Neural cell (in vitro differentiated cells): ENCODE measurements at regions not wholly inside any gene's neighbourhood (a gene's known extent, or its start where the extent isn't known, plus 50 kb on each side); places are given as distances from the start of the nearest gene placed in this dataset.

ENCODE experiments used
- H2AFZ ChIP-seq: fragments of 200-600, 300-800 bp; sonication (generic), shearing (Covaris generic); 2 replicates; pipeline ENCODE4 v1.6.0; 2014; ENCODE audit warnings: low read depth, mild to moderate bottlenecking, antibody characterized with exemption, low read length, moderate library complexity
- H3F3A ChIP-seq: fragments of 200-600 bp; shearing (Covaris generic); 2 replicates; pipeline ENCODE4 v1.6.1; 2016; ENCODE audit warnings: mild to moderate bottlenecking, moderate library complexity, mixed read lengths, antibody characterized with exemption, low read length; ENCODE audit not compliant: insufficient read depth, poor library complexity, severe bottlenecking
- H3K27ac ChIP-seq: fragments of 200-600, 300-800 bp; sonication (generic), shearing (Covaris generic); 2 replicates; pipeline ENCODE4 v1.5.1; 2014; ENCODE audit warnings: mild to moderate bottlenecking, low read length, moderate library complexity
- H3K27me3 ChIP-seq: fragments of 300-800, 200-600 bp; sonication (generic), shearing (Covaris generic); 2 replicates; pipeline ENCODE4 v1.6.0; 2014; ENCODE audit warnings: mild to moderate bottlenecking, low read depth, low read length, moderate library complexity; ENCODE audit not compliant: insufficient read depth
- H3K36me3 ChIP-seq: fragments of 300-800, 200-600 bp; sonication (generic), shearing (Covaris generic); 2 replicates; pipeline ENCODE4 v1.5.1; 2014; ENCODE audit warnings: mild to moderate bottlenecking, antibody characterized with exemption, low read length, moderate library complexity; ENCODE audit not compliant: insufficient read depth
- H3K4me2 ChIP-seq: fragments of 300-800, 200-600 bp; sonication (generic), shearing (Covaris generic); 2 replicates; pipeline ENCODE4 v1.6.0; 2014; ENCODE audit warnings: mild to moderate bottlenecking, low read length
- H3K4me3 ChIP-seq: fragments of 300-800, 200-600 bp; sonication (generic), shearing (Covaris generic); 2 replicates; pipeline ENCODE4 v1.5.1; 2014; ENCODE audit warnings: mild to moderate bottlenecking, low read length, moderate library complexity
- H3K79me2 ChIP-seq: fragments of 200-600 bp; shearing (Covaris generic); replicated peaks from 2 replicates; pipeline ENCODE4 v1.6.0; 2014; ENCODE audit warnings: mild to moderate bottlenecking, low read length, moderate library complexity; ENCODE audit not compliant: insufficient read depth
- H3K9ac ChIP-seq: fragments of 300-800, 200-600 bp; sonication (generic), shearing (Covaris generic); 2 replicates; pipeline ENCODE4 v1.6.1; 2016; ENCODE audit warnings: mild to moderate bottlenecking, low read length, mixed read lengths
- H3K9me2 ChIP-seq: fragments of 200-600 bp; shearing (Covaris generic); 2 replicates; pipeline ENCODE4 v1.6.1; 2016; ENCODE audit warnings: mild to moderate bottlenecking, low read length, mixed read lengths; ENCODE audit not compliant: insufficient read depth
- H3K9me3 ChIP-seq: fragments of 200-600, 300-800 bp; sonication (generic), shearing (Covaris generic); 2 replicates; pipeline ENCODE4 v1.6.1; 2016; ENCODE audit warnings: mild to moderate bottlenecking, mixed run types, low read length, moderate library complexity, mixed read lengths
- H4K20me1 ChIP-seq: fragments of 200-600 bp; shearing (Covaris generic); 2 replicates; pipeline ENCODE4 v1.6.1; 2016; ENCODE audit warnings: mild to moderate bottlenecking, mixed run types; ENCODE audit not compliant: insufficient read depth
- CTCF ChIP-seq: fragments of 450-650 bp; IDR thresholded peaks from 2 replicates; pipeline ENCODE4 v1.5.1; 2014; ENCODE audit warnings: antibody characterized with exemption, mild to moderate bottlenecking, moderate library complexity; ENCODE audit not compliant: poor library complexity, severe bottlenecking
- EP300 ChIP-seq: fragments of 450-650 bp; conservative IDR thresholded peaks from 2 replicates; pipeline ENCODE4 v1.6.1; 2014; ENCODE audit warnings: antibody characterized with exemption, mild to moderate bottlenecking, moderate library complexity; ENCODE audit not compliant: poor library complexity, severe bottlenecking
- EZH2 ChIP-seq: fragments of 200-600, 300-800 bp; shearing (Covaris generic), sonication (generic); IDR thresholded peaks from 2 replicates; pipeline ENCODE4 v1.6.1; 2014; ENCODE audit warnings: antibody characterized with exemption, low read length, borderline replicate concordance, mild to moderate bottlenecking; ENCODE audit not compliant: insufficient read depth, poor library complexity, severe bottlenecking
- MXI1 ChIP-seq: fragments of 450-650 bp; conservative IDR thresholded peaks from 2 replicates; pipeline ENCODE4 v1.6.1; 2014; ENCODE audit warnings: antibody characterized with exemption, mild to moderate bottlenecking; ENCODE audit not compliant: poor library complexity, severe bottlenecking
- POLR2AphosphoS5 ChIP-seq: IDR thresholded peaks from 2 replicates; pipeline ENCODE4 v1.6.1; 2012
- RAD21 ChIP-seq: fragments of 450-650 bp; conservative IDR thresholded peaks from 2 replicates; pipeline ENCODE4 v1.6.1; 2014; ENCODE audit warnings: antibody characterized with exemption, mild to moderate bottlenecking, moderate library complexity
- REST ChIP-seq: IDR thresholded peaks from 2 replicates; pipeline ENCODE4 v1.6.1; 2012; ENCODE audit warnings: borderline replicate concordance
- SMC3 ChIP-seq: fragments of 450-650 bp; conservative IDR thresholded peaks from 2 replicates; pipeline ENCODE4 v1.6.1; 2014; ENCODE audit warnings: antibody characterized with exemption, mild to moderate bottlenecking, moderate library complexity; ENCODE audit not compliant: poor library complexity
- TAF1 ChIP-seq: IDR thresholded peaks from 2 replicates; pipeline ENCODE4 v1.6.1; 2012; ENCODE audit warnings: low read depth

GRCh38 chr12:77345336-77345735, 280.0 kb upstream of the E2F7 start:
- Histone ChIP-seq H3K27me3 (no peaks in the 10 kb centered on the region), H3F3A (no peaks in the 10 kb centered on the region), H3K79me2 (peaks cover 17% of the 10 kb centered on the region), H3K27ac (no peak overlapping the region), H2AFZ (no peak overlapping the region), H4K20me1 (peaks cover 4% of the 10 kb centered on the region), H3K4me2 (no peak overlapping the region), H3K9me2 (no peaks in the 10 kb centered on the region), H3K36me3 (no peaks in the 10 kb centered on the region), H3K9me3 (no peaks in the 10 kb centered on the region), H3K4me3 (no peak overlapping the region), H3K9ac (no peak overlapping the region)
- no peak for TF ChIP-seq REST

GRCh38 chr12:77344651-77345050, 279.3 kb upstream of the E2F7 start:
- Histone ChIP-seq H2AFZ (no peak overlapping the region), H3K36me3 (no peaks in the 10 kb centered on the region), H3K79me2 (peaks cover 21% of the 10 kb centered on the region), H3K9me2 (no peaks in the 10 kb centered on the region), H3K9me3 (no peaks in the 10 kb centered on the region), H3K9ac (no peak overlapping the region), H3K27ac (no peak overlapping the region), H3K27me3 (no peaks in the 10 kb centered on the region), H3K4me3 (no peak overlapping the region), H4K20me1 (peaks cover 4% of the 10 kb centered on the region), H3F3A (no peaks in the 10 kb centered on the region), H3K4me2 (no peak overlapping the region)
- no peak for TF ChIP-seq SMC3
- no peak for TF ChIP-seq TAF1
- no peak for TF ChIP-seq RAD21

- Histone ChIP-seq H3K4me3 (no peak overlapping the region), H3F3A (no peaks in the 10 kb centered on the region), H3K9me3 (no peaks in the 10 kb centered on the region), H3K27ac (no peak overlapping the region), H2AFZ (no peak overlapping the region), H3K9ac (no peak overlapping the region), H3K27me3 (no peaks in the 10 kb centered on the region), H3K4me2 (no peak overlapping the region), H3K9me2 (no peaks in the 10 kb centered on the region), H4K20me1 (peaks cover 4% of the 10 kb centered on the region), H3K79me2 (peaks cover 23% of the 10 kb centered on the region), H3K36me3 (no peaks in the 10 kb centered on the region)
- no peak for TF ChIP-seq SMC3
- no peak for TF ChIP-seq EP300
- TF ChIP-seq CTCF = no peak
- TF ChIP-seq MXI1 = no peak
- no peak for TF ChIP-seq POLR2AphosphoS5
- TF ChIP-seq RAD21 = no peak
- no peak for TF ChIP-seq TAF1
- no peak for TF ChIP-seq REST
- TF ChIP-seq EZH2 = no peak
These were observed 277.9 kb upstream of the E2F7 start for GRCh38 chr12:77343291-77343690.
